ENCODE measurements at regions not wholly inside any gene's neighbourhood (a gene's known extent, or its start where the extent isn't known, plus 50 kb on each side); places are given as distances from the start of the nearest gene placed in this dataset.

GRCh38 chr2:84055816-84056215 is 403.3 kb downstream of the SUCLG1 start:
- no peak for TF ChIP-seq EGR1 (IDR thresholded peaks at IDR 0.05)
- no peak for TF ChIP-seq YY1 (IDR thresholded peaks at IDR 0.05; ENCODE audit: low read depth)
- TF ChIP-seq CREB1 (IDR thresholded peaks at IDR 0.05; ENCODE audit: low read depth), result no peak
- no peak for TF ChIP-seq RAD21 (IDR thresholded peaks at IDR 0.05; ENCODE audit: low read depth)
- TF ChIP-seq FOXM1 (IDR thresholded peaks at IDR 0.05; ENCODE audit: borderline replicate concordance, low read depth), result no peak
- TF ChIP-seq, protein P1, sequence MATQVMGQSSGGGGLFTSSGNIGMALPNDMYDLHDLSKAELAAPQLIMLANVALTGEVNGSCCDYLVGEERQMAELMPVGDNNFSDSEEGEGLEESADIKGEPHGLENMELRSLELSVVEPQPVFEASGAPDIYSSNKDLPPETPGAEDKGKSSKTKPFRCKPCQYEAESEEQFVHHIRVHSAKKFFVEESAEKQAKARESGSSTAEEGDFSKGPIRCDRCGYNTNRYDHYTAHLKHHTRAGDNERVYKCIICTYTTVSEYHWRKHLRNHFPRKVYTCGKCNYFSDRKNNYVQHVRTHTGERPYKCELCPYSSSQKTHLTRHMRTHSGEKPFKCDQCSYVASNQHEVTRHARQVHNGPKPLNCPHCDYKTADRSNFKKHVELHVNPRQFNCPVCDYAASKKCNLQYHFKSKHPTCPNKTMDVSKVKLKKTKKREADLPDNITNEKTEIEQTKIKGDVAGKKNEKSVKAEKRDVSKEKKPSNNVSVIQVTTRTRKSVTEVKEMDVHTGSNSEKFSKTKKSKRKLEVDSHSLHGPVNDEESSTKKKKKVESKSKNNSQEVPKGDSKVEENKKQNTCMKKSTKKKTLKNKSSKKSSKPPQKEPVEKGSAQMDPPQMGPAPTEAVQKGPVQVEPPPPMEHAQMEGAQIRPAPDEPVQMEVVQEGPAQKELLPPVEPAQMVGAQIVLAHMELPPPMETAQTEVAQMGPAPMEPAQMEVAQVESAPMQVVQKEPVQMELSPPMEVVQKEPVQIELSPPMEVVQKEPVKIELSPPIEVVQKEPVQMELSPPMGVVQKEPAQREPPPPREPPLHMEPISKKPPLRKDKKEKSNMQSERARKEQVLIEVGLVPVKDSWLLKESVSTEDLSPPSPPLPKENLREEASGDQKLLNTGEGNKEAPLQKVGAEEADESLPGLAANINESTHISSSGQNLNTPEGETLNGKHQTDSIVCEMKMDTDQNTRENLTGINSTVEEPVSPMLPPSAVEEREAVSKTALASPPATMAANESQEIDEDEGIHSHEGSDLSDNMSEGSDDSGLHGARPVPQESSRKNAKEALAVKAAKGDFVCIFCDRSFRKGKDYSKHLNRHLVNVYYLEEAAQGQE (IDR thresholded peaks at IDR 0.05; ENCODE audit: low read depth), result no peak
- TF ChIP-seq TEAD4 (IDR thresholded peaks at IDR 0.05), result no peak
- no peak for TF ChIP-seq TCF12 (IDR thresholded peaks at IDR 0.05; ENCODE audit: low read depth)
- no peak for TF ChIP-seq MAX (IDR thresholded peaks at IDR 0.05)
- TF ChIP-seq TAF1 (IDR thresholded peaks at IDR 0.05; ENCODE audit: low read depth), result no peak
- no peak for TF ChIP-seq CEBPB (IDR thresholded peaks at IDR 0.05)
- no peak for TF ChIP-seq USF1 (IDR thresholded peaks at IDR 0.05)
- TF ChIP-seq ZBTB7A (IDR thresholded peaks at IDR 0.05; ENCODE audit: low read depth), result no peak
- TF ChIP-seq NFIC (IDR thresholded peaks at IDR 0.05), result no peak
- no peak for TF ChIP-seq EP300 (IDR thresholded peaks at IDR 0.05; ENCODE audit: borderline replicate concordance)

DNA sequence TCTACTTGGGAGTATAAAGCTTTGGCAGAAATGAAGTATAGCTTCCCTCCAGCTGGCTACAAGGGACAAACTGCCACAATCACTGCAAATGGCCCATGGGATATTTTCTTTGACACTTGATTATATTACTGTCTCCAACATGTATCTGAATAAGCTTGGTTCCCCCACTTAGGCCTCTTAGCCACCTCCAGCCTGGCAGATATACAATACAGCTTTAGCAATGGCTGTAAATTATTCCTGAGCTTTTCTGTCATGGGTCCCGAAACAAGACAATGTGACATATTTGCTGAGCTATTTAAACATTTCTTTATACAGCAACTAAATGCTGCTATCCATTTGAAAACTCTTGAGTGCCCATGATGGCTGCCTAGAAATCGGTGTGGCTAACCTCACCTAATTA is 406.2 kb downstream of the SUCLG1 start:
- no peak for TF ChIP-seq FOXM1 (IDR thresholded peaks at IDR 0.05; ENCODE audit: borderline replicate concordance, low read depth)
- no peak for TF ChIP-seq EGR1 (IDR thresholded peaks at IDR 0.05)
- TF ChIP-seq USF1 (IDR thresholded peaks at IDR 0.05), result no peak
- TF ChIP-seq TAF1 (IDR thresholded peaks at IDR 0.05; ENCODE audit: low read depth), result no peak
- TF ChIP-seq, protein P1 (IDR thresholded peaks at IDR 0.05; ENCODE audit: low read depth), result no peak
- no peak for TF ChIP-seq ZBTB7A (IDR thresholded peaks at IDR 0.05; ENCODE audit: low read depth)
- no peak for TF ChIP-seq MAX (IDR thresholded peaks at IDR 0.05)
- TF ChIP-seq CREB1 (IDR thresholded peaks at IDR 0.05; ENCODE audit: low read depth), result no peak
- no peak for TF ChIP-seq CEBPB (IDR thresholded peaks at IDR 0.05)
- TF ChIP-seq TCF12 (IDR thresholded peaks at IDR 0.05; ENCODE audit: low read depth), result no peak

- TF ChIP-seq ZBTB7A (IDR thresholded peaks at IDR 0.05; ENCODE audit: low read depth), result no peak
These were observed 407.0 kb downstream of the SUCLG1 start for GRCh38 chr2:84052043-84052442.

DNA sequence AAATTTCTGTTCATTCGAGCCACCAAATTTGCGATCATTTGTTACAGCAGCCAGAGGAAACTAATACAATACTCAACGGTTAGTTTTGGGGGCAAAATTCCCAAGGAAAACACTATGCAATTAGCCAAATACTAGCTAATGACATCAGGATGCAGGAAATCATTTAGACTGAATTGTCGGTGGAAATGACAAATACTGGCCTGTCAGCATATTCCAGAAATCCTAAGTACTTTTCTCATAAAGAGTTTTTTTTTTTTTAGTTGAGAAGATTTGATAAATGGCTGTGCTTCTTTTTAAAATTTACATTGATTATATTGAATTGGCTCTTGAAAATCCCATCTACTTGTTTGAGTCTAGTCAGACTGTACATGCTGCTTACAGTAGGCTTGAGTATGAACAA is 410.1 kb downstream of the SUCLG1 start:
- TF ChIP-seq EGR1 (IDR thresholded peaks at IDR 0.05), result no peak
- no peak for TF ChIP-seq TCF12 (IDR thresholded peaks at IDR 0.05; ENCODE audit: low read depth)
- no peak for TF ChIP-seq MAX (IDR thresholded peaks at IDR 0.05)
- no peak for TF ChIP-seq ZBTB7A (IDR thresholded peaks at IDR 0.05; ENCODE audit: low read depth)
- TF ChIP-seq FOXM1 (IDR thresholded peaks at IDR 0.05; ENCODE audit: borderline replicate concordance, low read depth), result no peak
- TF ChIP-seq USF1 (IDR thresholded peaks at IDR 0.05), result no peak
- TF ChIP-seq, protein P1 (IDR thresholded peaks at IDR 0.05; ENCODE audit: low read depth), result no peak
- TF ChIP-seq CREB1 (IDR thresholded peaks at IDR 0.05; ENCODE audit: low read depth), result no peak
